C4-2B (cell line): ENCODE measurements at regions not wholly inside any gene's neighbourhood (a gene's known extent, or its start where the extent isn't known, plus 50 kb on each side); places are given as distances from the start of the nearest gene placed in this dataset.

ENCODE experiments used
- ZFX ChIP-seq: fragments of 450-650 bp; IDR thresholded peaks from 2 replicates; pipeline ENCODE4 v1.6.1; 2017
- TF ChIP-seq, protein P1 (sequence below): fragments of 450-650 bp; conservative IDR thresholded peaks from 2 replicates; pipeline ENCODE4 v1.5.1; 2017; ENCODE audit warnings: mild to moderate bottlenecking

DNA sequence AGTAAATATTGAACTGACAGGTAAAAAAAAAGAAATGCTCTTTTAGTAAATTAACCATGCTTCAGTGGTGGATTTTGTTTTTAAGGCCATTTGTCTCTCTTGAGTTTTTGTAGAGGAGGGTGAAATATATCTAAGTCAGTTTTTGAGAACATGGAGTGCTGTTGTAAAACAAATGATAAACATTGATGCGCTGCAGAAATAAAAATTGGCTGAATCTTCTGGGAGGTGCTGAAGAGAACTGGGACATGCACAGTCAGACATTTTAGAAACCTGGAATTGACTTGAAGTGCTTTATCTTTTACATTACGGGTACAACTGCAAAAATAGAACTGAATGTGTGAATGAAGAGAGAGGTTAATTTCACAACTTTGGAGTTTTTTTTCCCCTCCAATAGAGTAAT lies 203.0 kb upstream of the HDAC9 start:
- TF ChIP-seq, protein P1, sequence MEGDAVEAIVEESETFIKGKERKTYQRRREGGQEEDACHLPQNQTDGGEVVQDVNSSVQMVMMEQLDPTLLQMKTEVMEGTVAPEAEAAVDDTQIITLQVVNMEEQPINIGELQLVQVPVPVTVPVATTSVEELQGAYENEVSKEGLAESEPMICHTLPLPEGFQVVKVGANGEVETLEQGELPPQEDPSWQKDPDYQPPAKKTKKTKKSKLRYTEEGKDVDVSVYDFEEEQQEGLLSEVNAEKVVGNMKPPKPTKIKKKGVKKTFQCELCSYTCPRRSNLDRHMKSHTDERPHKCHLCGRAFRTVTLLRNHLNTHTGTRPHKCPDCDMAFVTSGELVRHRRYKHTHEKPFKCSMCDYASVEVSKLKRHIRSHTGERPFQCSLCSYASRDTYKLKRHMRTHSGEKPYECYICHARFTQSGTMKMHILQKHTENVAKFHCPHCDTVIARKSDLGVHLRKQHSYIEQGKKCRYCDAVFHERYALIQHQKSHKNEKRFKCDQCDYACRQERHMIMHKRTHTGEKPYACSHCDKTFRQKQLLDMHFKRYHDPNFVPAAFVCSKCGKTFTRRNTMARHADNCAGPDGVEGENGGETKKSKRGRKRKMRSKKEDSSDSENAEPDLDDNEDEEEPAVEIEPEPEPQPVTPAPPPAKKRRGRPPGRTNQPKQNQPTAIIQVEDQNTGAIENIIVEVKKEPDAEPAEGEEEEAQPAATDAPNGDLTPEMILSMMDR: no peak
- TF ChIP-seq ZFX: no peak
